Prostate gland (tissue), 2 donors: ENCODE measurements at regions not wholly inside any gene's neighbourhood (a gene's known extent, or its start where the extent isn't known, plus 50 kb on each side); places are given as distances from the start of the nearest gene placed in this dataset.

ENCODE experiments used
- DNase-seq: peaks from one replicate; pipeline ENCODE4 v3.0.0-alpha.2; 2019; ENCODE audit warnings: low spot score
- H3K27ac ChIP-seq, 2 donors: fragments of 200-600 bp; sonication (generic); 2 replicates each; pipeline ENCODE4 v1.5.1; 2017 to 2019
- H3K27me3 ChIP-seq: fragments of 200-600 bp; sonication (generic); replicated peaks from 2 replicates; pipeline ENCODE4 v1.5.1; 2019; ENCODE audit not compliant: insufficient read depth
- H3K36me3 ChIP-seq, 2 donors: fragments of 200-600 bp; sonication (generic); 1 replicate in 1 of 2; 2 replicates in 1 of 2; pipeline versions ENCODE4 v1.5.1 to v1.8.1; 2017 to 2019
- H3K4me1 ChIP-seq: fragments of 200-600 bp; sonication (generic); replicated peaks from 2 replicates; pipeline ENCODE4 v1.5.1; 2019
- H3K4me3 ChIP-seq, 2 donors: fragments of 200-600 bp; sonication (generic); 2 replicates each; pipeline ENCODE4 v1.5.1; 2017 to 2019
- H3K9me3 ChIP-seq: fragments of 200-600 bp; sonication (generic); 2 replicates; pipeline ENCODE4 v1.5.1; 2017
- CTCF ChIP-seq, 4 experiments: fragments of 200-600 bp in 2 of 4; fragments of 450-650 bp in 2 of 4; sonication (generic) in 2 of 4; IDR thresholded peaks; 1 replicate in 3 of 4; 2 replicates in 1 of 4; pipeline ENCODE4 v1.5.1; 2016 to 2019; ENCODE audit warnings: antibody characterized with exemption in 4 of 4, mild to moderate bottlenecking in 2 of 4, moderate library complexity in 2 of 4
- POLR2A ChIP-seq: fragments of 450-650 bp; IDR thresholded peaks from one replicate; pipeline ENCODE4 v1.6.1; 2016; ENCODE audit warnings: antibody characterized with exemption, mild to moderate bottlenecking
- POLR2AphosphoS5 ChIP-seq: sonication (generic); formaldehyde crosslinking; IDR thresholded peaks from one replicate; pipeline ENCODE4 v1.6.1; 2017; ENCODE audit warnings: antibody characterized with exemption
- WGBS: methylation state at CpG from one replicate; pipeline ENCODE4 v1.1.5; 2018; 5-methylcytosine and 5-hydroxymethylcytosine counted together
- intact Hi-C: fragments of 100-400 bp; cut with DNase I; formaldehyde crosslinking; loops from one replicate; pipeline ENCODE4 v1.14.2; 2022

- 69% methylated on average over 3 of the region's 3 CpGs for WGBS
- H3K4me3 ChIP-seq = no peak overlapping the region
- TF ChIP-seq CTCF (IDR thresholded peaks at IDR 0.05) (no peak), POLR2A (no peak), POLR2AphosphoS5 (no peak)
- no peaks in the 10 kb centered on the region for H3K9me3 ChIP-seq
- intact Hi-C loops = no loop called here
- H3K27me3 ChIP-seq = no peaks in the 10 kb centered on the region
- no peak for DNase-seq
- H3K36me3 ChIP-seq = no peaks in the 10 kb centered on the region
- no peaks in the 10 kb centered on the region for H3K4me1 ChIP-seq
- no peak overlapping the region for H3K27ac ChIP-seq
These were observed 240.4 kb downstream of the PTGER3 start for GRCh38 chr1:70807088-70807664.

- Histone ChIP-seq H3K4me1 (no peaks in the 10 kb centered on the region), H3K9me3 (no peaks in the 10 kb centered on the region), H3K27me3 (no peaks in the 10 kb centered on the region), H3K27ac (no peak overlapping the region), H3K4me3 (no peak overlapping the region), H3K36me3 (no peaks in the 10 kb centered on the region)
- WGBS = 79% methylated on average over 2 of the region's 2 CpGs
- intact Hi-C loops = no loop called here
- no peak for DNase-seq
- TF ChIP-seq CTCF (IDR thresholded peaks at IDR 0.05) = no peak
- TF ChIP-seq POLR2A = no peak
- TF ChIP-seq POLR2AphosphoS5 = no peak
These were observed 238.5 kb downstream of the PTGER3 start for GRCh38 chr1:70809069-70809468.

- Histone ChIP-seq H3K4me1 (no peaks in the 10 kb centered on the region), H3K27ac (no peak overlapping the region), H3K27me3 (no peaks in the 10 kb centered on the region), H3K36me3 (no peaks in the 10 kb centered on the region), H3K9me3 (no peaks in the 10 kb centered on the region), H3K4me3 (no peak overlapping the region)
- intact Hi-C loops = no loop called here
- TF ChIP-seq POLR2A (no peak), POLR2AphosphoS5 (no peak), CTCF (IDR thresholded peaks at IDR 0.05) (no peak)
- WGBS = 68% methylated on average over 2 of the region's 2 CpGs
- no peak for DNase-seq
These were observed 235.8 kb downstream of the PTGER3 start for GRCh38 chr1:70811815-70812214.

GRCh38 chr1:70812442-70813109 is 235.0 kb downstream of the PTGER3 start:
- intact Hi-C loops = no loop called here
- DNase-seq = no peak
- no peak overlapping the region for H3K27ac ChIP-seq
- H3K4me1 ChIP-seq = no peaks in the 10 kb centered on the region
- WGBS = 89% methylated on average over 5 of the region's 5 CpGs
- H3K9me3 ChIP-seq = no peaks in the 10 kb centered on the region
- H3K4me3 ChIP-seq = no peak overlapping the region
- H3K27me3 ChIP-seq = no peaks in the 10 kb centered on the region
- TF ChIP-seq POLR2A (no peak), CTCF (IDR thresholded peaks at IDR 0.05) (no peak), POLR2AphosphoS5 (no peak)
- H3K36me3 ChIP-seq = no peaks in the 10 kb centered on the region

GRCh38 chr1:70818401-70818800 is 229.2 kb downstream of the PTGER3 start:
- Histone ChIP-seq H3K4me3 (no peak overlapping the region), H3K27me3 (no peaks in the 10 kb centered on the region), H3K9me3 (no peaks in the 10 kb centered on the region), H3K27ac (no peak overlapping the region), H3K4me1 (no peaks in the 10 kb centered on the region), H3K36me3 (no peaks in the 10 kb centered on the region)
- WGBS = 75% methylated on average over 2 of the region's 2 CpGs
- intact Hi-C loops = no loop called here
- DNase-seq = no peak
- TF ChIP-seq POLR2AphosphoS5 = no peak
